GM19397 (cell line): ENCODE measurements at regions not wholly inside any gene's neighbourhood (a gene's known extent, or its start where the extent isn't known, plus 50 kb on each side); places are given as distances from the start of the nearest gene placed in this dataset.

Source experiments
- ATAC-seq: cut with Tn5 transposase; IDR thresholded peaks from one replicate; pipeline ENCODE4 v1.9.1; 2021; ENCODE audit warnings: mild to moderate bottlenecking, moderate library complexity; ENCODE audit not compliant: unreplicated experiment

- no peak for ATAC-seq
Measured at GRCh38 chr2:235390816-235391194, 103.0 kb upstream of the AGAP1 start.

DNA sequence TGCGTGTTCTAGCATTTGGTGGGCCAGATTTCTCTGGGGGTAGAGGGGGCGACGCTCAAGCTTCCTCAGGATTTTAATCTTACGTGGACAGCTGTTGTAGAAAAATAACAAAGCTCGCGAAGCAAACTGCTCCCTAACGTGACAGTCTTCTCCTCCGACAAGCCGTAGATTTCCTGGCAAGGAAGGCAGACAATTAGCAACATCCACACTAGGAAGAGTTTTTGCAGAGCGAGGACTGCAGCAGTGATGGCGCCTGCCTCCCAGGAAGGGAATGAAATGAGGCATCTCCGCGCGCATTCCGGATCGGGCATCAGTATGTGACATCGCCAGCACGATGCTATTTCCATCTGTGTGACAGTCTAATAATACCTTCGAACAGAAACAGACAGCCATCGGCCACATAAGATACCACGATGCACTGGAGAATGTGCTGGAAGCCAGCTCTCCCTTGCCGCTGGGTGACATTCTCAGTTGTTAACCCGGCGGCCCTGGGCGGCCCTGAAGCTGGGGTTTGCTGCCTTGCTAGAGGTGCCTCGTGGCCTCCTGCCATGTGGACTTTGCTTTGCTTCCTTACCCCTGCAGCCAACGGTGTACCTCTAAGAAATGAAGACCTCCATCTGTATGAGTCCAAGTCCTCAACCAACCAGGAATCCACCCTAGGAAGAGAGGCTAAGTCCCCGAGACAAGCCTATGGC lies 101.8 kb upstream of the AGAP1 start:
- no peak for ATAC-seq

DNA sequence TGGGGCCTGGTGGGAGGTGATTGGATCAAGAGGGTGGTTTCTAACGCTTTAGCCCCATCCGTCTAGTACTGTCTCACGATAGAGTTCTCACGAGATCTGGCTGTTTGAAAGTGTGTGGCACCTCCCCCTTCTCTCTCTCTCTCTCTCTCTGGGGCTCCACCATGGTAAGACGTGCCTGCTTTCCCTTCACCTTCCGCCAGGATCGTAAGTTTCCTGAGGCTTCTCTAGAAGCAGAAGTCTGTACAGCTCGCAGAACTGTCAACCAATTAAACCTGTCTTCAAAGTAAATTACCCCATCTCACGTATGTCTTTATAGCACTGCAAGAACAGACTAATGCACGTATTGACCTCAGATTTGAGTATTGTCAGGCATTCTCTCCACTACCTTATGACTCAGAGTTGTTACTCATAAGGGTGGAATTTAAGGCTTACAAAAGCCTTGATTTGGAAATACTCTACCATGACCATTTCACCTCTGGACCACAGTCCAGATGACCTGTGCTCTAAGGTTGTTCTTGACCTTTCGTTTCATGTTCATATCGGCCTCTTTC lies 99.5 kb upstream of the AGAP1 start:
- no peak for ATAC-seq

GRCh38 chr2:235396071-235396846 lies 97.6 kb upstream of the AGAP1 start:
- no peak for ATAC-seq

DNA sequence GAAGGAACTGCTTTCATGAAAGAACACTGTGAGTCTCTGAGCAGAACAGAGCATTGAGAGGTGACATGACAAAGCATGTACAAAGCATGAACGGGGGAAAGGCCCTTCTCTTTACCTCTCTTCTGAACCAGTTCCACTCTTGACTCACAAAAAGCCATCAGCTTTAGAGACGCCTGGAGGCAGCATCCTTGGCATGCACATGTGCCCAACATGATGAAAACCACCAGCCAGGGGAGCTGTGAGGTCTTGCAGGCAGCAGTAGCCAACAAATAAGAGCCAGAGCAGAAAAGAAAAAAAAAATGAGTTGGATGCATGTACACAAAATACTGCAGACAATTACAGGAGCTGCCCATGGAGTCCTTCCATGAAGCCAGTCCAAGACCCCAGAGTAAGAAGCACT lies 95.5 kb upstream of the AGAP1 start:
- no peak for ATAC-seq

DNA sequence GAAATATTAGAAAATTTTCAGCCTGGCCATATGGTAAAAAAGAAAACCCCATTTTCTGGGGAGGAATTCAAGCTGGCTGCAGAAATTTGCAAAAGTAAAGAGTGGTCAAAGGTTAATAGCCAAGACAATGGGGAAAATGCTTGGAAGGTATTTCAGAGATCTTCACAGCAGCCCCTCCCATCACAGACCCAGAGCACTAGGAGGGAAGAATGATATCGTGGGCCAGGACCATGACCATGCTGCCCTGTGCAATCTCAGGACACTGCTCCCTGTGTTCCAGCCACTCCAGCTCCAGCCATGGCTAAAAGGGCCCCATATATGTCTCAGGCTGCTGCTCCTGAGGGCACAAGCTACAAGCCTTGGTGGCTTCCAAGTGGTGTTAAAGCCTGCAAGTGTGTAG lies 93.9 kb upstream of the AGAP1 start:
- ATAC-seq, result no peak

GRCh38 chr2:235402422-235402821 lies 91.4 kb upstream of the AGAP1 start:
- no peak for ATAC-seq

- no peak for ATAC-seq
Measured at GRCh38 chr2:235405612-235406361, 88.1 kb upstream of the AGAP1 start.

DNA sequence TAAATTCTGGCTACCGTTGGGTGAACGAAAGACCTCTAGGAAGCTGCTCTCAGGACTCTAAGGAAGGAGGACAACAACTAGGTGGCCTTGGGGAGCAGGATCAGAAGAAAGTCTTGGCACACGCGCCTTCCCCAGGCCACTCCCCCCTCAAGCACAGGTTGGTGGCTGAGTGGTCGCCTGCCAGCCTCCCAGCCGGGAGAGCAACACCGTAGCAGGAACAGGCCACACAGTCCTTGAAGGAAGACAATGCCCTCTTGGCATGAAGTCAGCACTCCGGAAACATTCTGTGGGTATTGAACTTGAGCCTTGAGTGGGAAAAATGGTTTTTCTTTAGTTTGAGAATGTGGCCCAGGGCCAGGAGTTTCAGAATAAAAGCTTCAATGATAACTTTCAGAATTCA lies 87.4 kb upstream of the AGAP1 start:
- no peak for ATAC-seq

- ATAC-seq, result no peak
Measured at GRCh38 chr2:235411905-235412485, 81.8 kb upstream of the AGAP1 start.

GRCh38 chr2:235413064-235413463 lies 80.8 kb upstream of the AGAP1 start:
- ATAC-seq, result no peak

- ATAC-seq, result no peak
Measured at GRCh38 chr2:235414422-235414821, 79.4 kb upstream of the AGAP1 start.

GRCh38 chr2:235416858-235417499 lies 76.9 kb upstream of the AGAP1 start:
- ATAC-seq, result no peak

DNA sequence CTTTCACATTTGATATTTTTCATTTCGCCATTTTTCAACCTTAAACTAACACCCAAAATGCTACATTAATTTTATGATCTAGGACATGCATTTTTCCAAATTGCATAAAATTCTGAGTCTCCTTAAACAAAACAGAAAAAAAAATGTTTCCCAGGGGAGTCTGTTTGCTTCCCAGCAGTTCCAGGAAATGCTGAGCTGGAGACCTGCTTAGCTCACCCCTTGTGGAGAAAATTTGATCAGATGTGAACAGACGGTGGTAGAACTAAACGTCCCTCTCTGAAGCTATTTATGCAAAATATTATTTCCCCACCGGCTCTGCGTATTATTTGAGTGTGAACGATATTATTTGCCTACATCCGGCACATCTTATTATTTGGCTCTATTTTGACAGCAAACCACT lies 74.9 kb upstream of the AGAP1 start:
- ATAC-seq, result no peak

GRCh38 chr2:235419996-235420395 lies 73.8 kb upstream of the AGAP1 start:
- no peak for ATAC-seq

- ATAC-seq, result no peak
Measured at GRCh38 chr2:235421618-235422017, 72.2 kb upstream of the AGAP1 start.

DNA sequence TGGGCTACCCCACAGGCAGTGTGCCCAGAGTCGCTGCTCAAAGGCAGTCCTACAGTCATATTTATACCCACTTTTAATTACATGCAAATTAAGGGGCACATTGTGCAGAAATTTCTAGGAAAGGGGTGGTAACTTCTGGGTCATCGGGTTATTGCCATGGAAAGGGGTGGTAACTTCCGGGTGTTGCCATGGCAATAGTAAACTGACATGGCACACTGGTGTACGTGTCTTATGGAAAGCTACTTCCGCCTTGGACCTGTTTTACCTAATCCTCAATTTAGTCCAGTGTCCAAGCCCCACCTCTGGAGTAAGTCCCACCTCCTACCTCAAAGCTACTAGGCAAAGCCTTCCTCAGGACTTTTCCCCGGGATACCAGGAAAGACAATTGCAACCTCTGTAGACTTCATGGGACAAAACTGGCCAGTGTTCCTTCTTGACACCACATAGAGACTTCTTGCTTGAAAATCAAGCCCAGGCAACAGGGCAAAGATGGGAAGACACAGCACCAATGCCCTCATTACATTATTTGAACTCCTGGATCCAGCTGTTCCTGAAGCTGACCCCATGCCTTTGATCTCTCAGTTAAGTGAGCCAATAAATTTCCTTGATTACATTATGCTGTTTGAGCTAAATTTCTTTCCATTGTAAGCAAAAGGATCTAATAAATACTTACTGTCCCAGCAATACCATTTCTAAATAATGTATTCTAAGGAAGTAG lies 63.3 kb upstream of the AGAP1 start:
- no peak for ATAC-seq

- ATAC-seq, result no peak
Measured at GRCh38 chr2:235432741-235433520, 60.9 kb upstream of the AGAP1 start.

DNA sequence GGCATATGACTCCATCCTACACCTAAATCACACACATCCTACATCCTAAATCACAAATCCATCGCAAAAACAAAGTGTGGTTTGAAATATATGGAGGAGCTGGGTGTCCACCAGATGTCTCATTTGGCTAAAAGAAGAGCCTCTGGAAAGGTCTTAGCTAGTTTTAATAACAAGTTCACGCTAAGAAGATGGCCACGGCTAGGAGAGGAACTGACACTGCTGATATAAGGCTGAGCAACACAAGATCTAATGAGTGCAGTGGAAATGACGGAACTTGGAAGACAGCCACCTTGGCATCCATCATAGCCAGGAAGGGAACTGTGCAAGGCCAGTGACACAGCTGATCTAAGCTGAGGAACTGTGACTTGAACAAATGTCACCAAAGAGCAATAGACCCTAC lies 60.0 kb upstream of the AGAP1 start:
- no peak for ATAC-seq
